HG02973 (cell line): ENCODE measurements at regions not wholly inside any gene's neighbourhood (a gene's known extent, or its start where the extent isn't known, plus 50 kb on each side); places are given as distances from the start of the nearest gene placed in this dataset.
"Not testable (repeated sequence)": the region's sequence is repeated elsewhere in the genome, so short reads cannot be mapped to it uniquely, and the experiment has no call there.

ENCODE experiments used
- ATAC-seq: cut with Tn5 transposase; IDR thresholded peaks from one replicate; pipeline ENCODE4 v1.9.1; 2021; ENCODE audit warnings: moderate library complexity; ENCODE audit not compliant: unreplicated experiment

DNA sequence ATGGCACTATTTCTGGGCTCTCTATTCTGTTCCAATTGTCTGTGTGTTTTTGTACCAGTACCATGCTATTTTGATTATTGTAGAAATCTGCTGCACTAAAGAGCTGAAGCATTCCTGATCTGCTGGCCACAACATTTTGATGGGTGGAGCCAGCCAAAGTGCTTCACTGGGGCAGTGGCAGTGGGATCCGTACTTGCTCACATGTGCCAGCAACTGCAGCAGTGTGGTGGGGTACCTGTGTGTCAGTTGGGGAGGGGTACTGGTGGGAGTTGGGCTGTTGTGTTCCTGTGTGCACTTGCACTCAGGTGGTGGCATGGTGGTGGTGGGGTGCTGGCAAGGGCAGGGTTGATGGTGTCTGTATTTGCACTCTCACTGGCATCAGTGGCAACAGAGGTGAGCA, 204.6 kb upstream of the ALG10 start:
- ATAC-seq, result no peak

DNA sequence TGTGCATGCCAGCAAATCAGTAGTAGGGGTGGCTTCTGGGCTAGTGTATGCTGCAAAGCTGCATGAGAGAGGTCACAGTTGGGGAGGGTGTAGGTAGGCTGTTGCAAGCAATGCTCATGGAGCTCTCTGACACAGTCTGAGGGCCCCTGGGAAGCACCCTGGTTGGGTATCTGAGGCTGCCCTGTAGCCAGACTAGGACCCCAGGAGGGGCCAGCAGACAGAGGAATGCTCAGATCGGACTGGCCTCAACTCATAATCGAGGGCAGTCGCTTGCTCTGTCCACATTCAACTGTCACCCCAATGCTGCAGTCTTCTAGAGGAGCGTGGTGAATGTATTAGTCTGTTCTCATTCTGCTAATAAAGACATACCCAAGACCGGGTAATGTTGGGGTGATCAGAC, 204.0 kb upstream of the ALG10 start:
- no peak for ATAC-seq

GRCh38 chr12:33825442-33825841, 196.9 kb upstream of the ALG10 start:
- no peak for ATAC-seq

GRCh38 chr12:33825986-33826602, 196.2 kb upstream of the ALG10 start:
- no peak for ATAC-seq

- no peak for ATAC-seq
These were observed 194.0 kb upstream of the ALG10 start for GRCh38 chr12:33828326-33828725.

DNA sequence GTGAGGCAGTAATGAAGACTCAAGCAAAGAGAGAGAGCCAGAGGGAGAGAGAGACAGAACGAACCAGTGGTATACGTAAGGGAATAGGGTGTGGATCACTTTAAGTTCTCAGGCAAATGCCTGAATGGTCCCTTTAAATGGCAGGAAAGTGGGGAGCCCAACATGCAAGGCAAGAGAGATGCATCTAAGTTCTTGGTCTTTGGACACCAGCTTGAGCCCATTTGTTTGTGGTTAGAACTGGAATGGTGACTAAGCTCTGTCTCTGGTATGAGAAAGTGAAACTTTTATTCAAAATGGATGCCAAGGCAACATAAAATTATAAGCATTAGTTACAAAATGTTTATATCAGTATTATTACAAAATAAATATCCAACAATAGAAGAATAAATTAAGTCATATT, 192.2 kb upstream of the ALG10 start:
- no peak for ATAC-seq

- no peak for ATAC-seq
These were observed 189.4 kb upstream of the ALG10 start for GRCh38 chr12:33832900-33833299.

GRCh38 chr12:33834672-33835071, 187.6 kb upstream of the ALG10 start:
- no peak for ATAC-seq

DNA sequence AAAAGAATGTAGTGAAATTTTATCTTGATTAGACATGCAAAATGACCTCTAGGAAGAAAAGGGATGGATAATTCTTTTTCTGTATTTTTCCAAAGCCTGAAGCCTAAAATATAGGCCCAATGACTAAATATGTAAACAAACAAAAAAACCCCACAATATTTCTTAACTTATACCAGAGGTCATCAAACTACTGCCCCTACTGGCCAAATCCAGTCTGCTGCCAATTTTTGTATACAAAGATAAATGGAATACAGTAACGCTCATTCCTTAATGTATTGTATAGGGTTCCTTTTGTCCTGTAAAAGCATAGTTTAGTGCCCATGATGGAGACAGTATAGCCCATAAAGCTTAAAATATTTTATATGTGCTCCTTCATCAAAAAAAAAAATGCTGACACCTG, 145.7 kb upstream of the ALG10 start:
- ATAC-seq, result no peak

- no peak for ATAC-seq
These were observed 129.9 kb upstream of the ALG10 start for GRCh38 chr12:33892425-33892824.

GRCh38 chr12:33920460-33920859, 101.8 kb upstream of the ALG10 start:
- not testable (repeated sequence) for ATAC-seq

DNA sequence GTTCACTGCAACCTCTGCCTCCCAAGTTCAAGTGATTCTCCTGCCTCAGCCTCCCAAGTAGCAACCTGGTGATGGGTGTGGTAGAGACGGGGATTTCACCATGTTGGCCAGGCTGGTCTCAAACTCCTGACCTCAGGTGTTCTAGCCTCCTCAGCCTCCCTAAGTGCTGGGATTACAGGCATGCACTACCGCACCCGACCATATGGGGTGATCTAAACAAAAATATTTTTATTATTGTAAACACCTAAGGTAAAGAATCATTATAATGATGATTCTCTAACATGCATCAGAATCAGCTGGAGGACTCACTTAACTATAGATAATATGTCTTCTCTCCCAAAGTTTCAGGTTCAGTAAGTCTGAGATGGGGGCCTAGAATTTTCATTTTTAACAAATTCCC, 96.2 kb upstream of the ALG10 start:
- no peak for ATAC-seq

GRCh38 chr12:33937669-33938068, 84.6 kb upstream of the ALG10 start:
- not testable (repeated sequence) for ATAC-seq

GRCh38 chr12:33942172-33942571, 80.1 kb upstream of the ALG10 start:
- ATAC-seq, result no peak

DNA sequence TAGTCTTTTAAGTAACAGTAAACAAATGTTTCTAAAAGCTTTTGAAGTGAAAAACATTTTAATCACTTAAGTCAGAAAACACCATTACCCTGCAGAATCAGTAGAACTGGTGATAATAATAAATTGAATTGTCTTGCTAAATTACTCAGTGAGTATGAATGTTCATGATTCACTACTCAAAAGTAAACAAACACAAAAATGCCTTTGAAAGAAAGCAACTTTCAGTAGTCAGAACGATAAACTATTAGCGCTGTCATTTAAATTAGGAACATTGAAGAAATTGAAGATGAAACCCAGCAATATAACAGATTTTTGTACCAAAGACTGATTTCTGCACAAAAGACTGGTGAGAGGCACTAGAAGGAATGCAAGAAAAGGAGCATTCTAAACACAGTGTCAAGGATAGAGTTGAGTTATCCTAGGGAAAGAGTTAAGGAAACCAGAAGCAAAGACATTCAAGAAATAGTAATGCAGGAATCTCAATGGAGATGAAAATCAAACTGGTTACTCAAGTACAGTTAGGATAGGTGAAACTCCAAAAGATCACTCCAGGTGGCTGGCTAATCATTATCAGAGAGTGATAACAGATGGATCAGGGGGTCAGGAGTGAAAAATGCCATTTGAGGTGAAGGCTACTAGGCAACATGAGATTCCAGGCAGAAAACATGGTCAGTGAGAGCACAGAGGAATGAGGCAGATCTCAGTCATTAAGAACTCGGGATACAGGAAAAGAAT, 77.4 kb upstream of the ALG10 start:
- no peak for ATAC-seq

DNA sequence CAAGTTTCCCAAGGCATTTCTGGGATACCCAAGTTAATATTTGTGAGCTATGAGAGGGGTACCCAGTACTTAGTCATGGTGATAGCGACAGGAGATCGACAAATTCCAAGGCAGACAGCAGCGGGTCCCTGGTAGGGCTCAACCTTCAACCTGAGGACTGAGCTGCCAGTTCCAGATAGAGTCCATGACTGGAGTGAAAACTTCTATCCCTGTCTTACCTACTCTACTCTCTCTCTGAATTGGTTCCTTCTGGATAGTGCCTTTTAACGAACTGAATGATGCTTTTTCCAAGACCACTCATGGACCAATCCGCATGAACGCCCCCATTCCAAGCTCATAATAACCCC, 76.9 kb upstream of the ALG10 start:
- no peak for ATAC-seq

DNA sequence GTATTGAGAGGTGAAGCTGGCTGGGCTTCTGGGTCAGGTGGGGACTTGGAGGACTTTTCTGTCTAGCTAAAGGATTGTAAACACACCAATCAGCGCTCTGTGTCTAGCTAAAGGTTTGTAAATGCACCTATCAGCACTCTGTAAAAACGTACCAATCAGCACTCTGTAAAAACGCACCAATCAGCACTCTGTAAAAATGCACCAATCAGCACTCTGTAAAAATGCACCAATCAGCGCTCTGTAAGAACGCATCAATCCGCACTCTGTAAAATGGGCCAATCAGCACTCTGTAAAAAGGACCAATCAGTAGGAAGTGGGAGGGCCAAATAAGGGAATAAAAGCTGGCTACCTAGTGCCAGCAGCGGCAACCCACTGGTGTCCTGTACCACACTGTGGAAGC, 56.1 kb upstream of the ALG10 start:
- ATAC-seq, result not testable (repeated sequence)

GRCh38 chr12:33967760-33968159, 54.5 kb upstream of the ALG10 start:
- no peak for ATAC-seq
